Endothelial cell of umbilical vein (primary cell): ENCODE measurements at regions not wholly inside any gene's neighbourhood (a gene's known extent, or its start where the extent isn't known, plus 50 kb on each side); places are given as distances from the start of the nearest gene placed in this dataset.

ENCODE experiments used
- BruUV-seq: library from RNA; stranded (reverse); fragments of 400-500 nt; replicated peaks from 2 replicates; lab custom pipeline; 2021; lab: Mats Ljungman, UMichigan
- CTCF ChIA-PET: fragments of 300-600, 350-600 bp; sonication (Branson Sonifier 250); formaldehyde crosslinking; loops from one replicate; lab custom pipeline; 2021; ENCODE audit warnings: antibody characterized with exemption, inconsistent platforms; lab: Charles Lee
- POLR2A ChIA-PET: fragments of 300-600, 350-600 bp; sonication (Branson Sonifier 250); formaldehyde crosslinking; loops from one replicate; lab custom pipeline; 2021; ENCODE audit warnings: antibody characterized with exemption, inconsistent platforms; lab: Charles Lee
- DNase-seq: peaks from one replicate; pipeline ENCODE4 v3.0.0-alpha.2; 2011; ENCODE audit warnings: low read depth, low spot score
- FAIRE-seq: peaks from 2 replicates; lab custom pipeline; 2011; peaks lifted over from hg19 to GRCh38; lab: Jason Lieb, UNC
- H2AFZ ChIP-seq: 2 replicates; pipeline ENCODE4 v1.6.0; 2012; ENCODE audit warnings: low read depth, low read length, control low read depth, inconsistent platforms
- H3K27ac ChIP-seq: 2 replicates; pipeline ENCODE4 v1.5.1; 2011; ENCODE audit warnings: low read depth, mild to moderate bottlenecking, control low read depth, low read length, moderate library complexity; ENCODE audit not compliant: insufficient read depth
- H3K27me3 ChIP-seq, 2 experiments: 2 replicates each; pipeline versions ENCODE4 v1.6.0 to v1.6.1; 2011; ENCODE audit warnings: low read length in 2 of 2, mixed read lengths in 1 of 2; ENCODE audit not compliant: control insufficient read depth in 2 of 2, insufficient read depth in 2 of 2
- H3K36me3 ChIP-seq, 2 experiments: 2 replicates in 1 of 2; 3 replicates in 1 of 2; pipeline ENCODE4 v1.5.1; 2011; ENCODE audit warnings: low read length in 2 of 2, mild to moderate bottlenecking in 1 of 2, moderate library complexity in 1 of 2; ENCODE audit not compliant: control insufficient read depth in 2 of 2, insufficient read depth in 2 of 2; ENCODE audit errors: extremely low read depth in 1 of 2
- H3K4me1 ChIP-seq: 3 replicates; pipeline ENCODE4 v1.5.1; 2011; ENCODE audit warnings: mild to moderate bottlenecking, low read length; ENCODE audit not compliant: control insufficient read depth, insufficient read depth; ENCODE audit errors: extremely low read depth
- H3K4me2 ChIP-seq: 2 replicates; pipeline ENCODE4 v1.6.1; 2011; ENCODE audit warnings: low read length, control low read depth, mixed read lengths; ENCODE audit not compliant: insufficient read depth
- H3K4me3 ChIP-seq, 3 experiments: fragments of 200-600 bp in 1 of 3; sonication (generic), shearing (Covaris generic) in 1 of 3; replicated peaks in 1 of 3; 2 replicates each; pipeline ENCODE4 v1.5.1; 2011 to 2016; ENCODE audit warnings: control low read depth in 3 of 3, low read length in 3 of 3, mild to moderate bottlenecking in 2 of 3, inconsistent platforms in 1 of 3, low read depth in 1 of 3, moderate library complexity in 1 of 3; ENCODE audit not compliant: insufficient read depth in 1 of 3
- H3K79me2 ChIP-seq: 2 replicates; pipeline ENCODE4 v1.6.0; 2012; ENCODE audit warnings: low read length, inconsistent platforms; ENCODE audit not compliant: control insufficient read depth, insufficient read depth
- H3K9ac ChIP-seq: replicated peaks from 2 replicates; pipeline ENCODE3; 2011; ENCODE audit warnings: low read length, control low read depth; ENCODE audit not compliant: insufficient read depth; ENCODE audit errors: extremely low read depth
- H3K9me1 ChIP-seq: replicated peaks from 3 replicates; pipeline ENCODE4 v1.6.0; 2011; ENCODE audit warnings: mild to moderate bottlenecking, low read length; ENCODE audit not compliant: control insufficient read depth, insufficient read depth; ENCODE audit errors: extremely low read depth
- H3K9me3 ChIP-seq: replicated peaks from 2 replicates; pipeline ENCODE4 v1.5.1; 2012; ENCODE audit warnings: low read length, inconsistent platforms; ENCODE audit not compliant: control insufficient read depth, insufficient read depth
- H4K20me1 ChIP-seq: replicated peaks from 2 replicates; pipeline ENCODE3; 2011; ENCODE audit warnings: mild to moderate bottlenecking, low read length; ENCODE audit not compliant: control insufficient read depth, insufficient read depth; ENCODE audit errors: extremely low read depth
- EZH2 ChIP-seq: IDR thresholded peaks from 2 replicates; pipeline ENCODE4 v1.6.1; 2012; ENCODE audit warnings: borderline replicate concordance, low read depth, mild to moderate bottlenecking, moderate library complexity, low read length, inconsistent platforms; ENCODE audit not compliant: severe bottlenecking
- FOS ChIP-seq: IDR thresholded peaks from 2 replicates; pipeline ENCODE4 v1.6.1; 2011; ENCODE audit warnings: mild to moderate bottlenecking, low read length, moderate library complexity, borderline replicate concordance; ENCODE audit not compliant: insufficient read depth
- GATA2 ChIP-seq: IDR thresholded peaks from 2 replicates; pipeline ENCODE4 v1.7.0; 2011; ENCODE audit warnings: low read depth, mild to moderate bottlenecking, moderate library complexity, mixed read lengths, low read length; ENCODE audit not compliant: insufficient read length, insufficient read depth
- MYC ChIP-seq: IDR thresholded peaks from one replicate; pipeline ENCODE4 v1.6.1; 2011; ENCODE audit warnings: mild to moderate bottlenecking, low read depth, low read length
- POLR2A ChIP-seq: IDR thresholded peaks from 2 replicates; pipeline ENCODE4 v1.6.1; 2012; ENCODE audit warnings: low read depth, mild to moderate bottlenecking, control low read depth, low read length
- POLR2AphosphoS5 ChIP-seq: IDR thresholded peaks from 2 replicates; pipeline ENCODE4 v1.6.1; 2012; ENCODE audit warnings: low read depth, mild to moderate bottlenecking, control low read depth, low read length, moderate library complexity; ENCODE audit not compliant: insufficient read depth
- dilution Hi-C: fragments of 300-500 bp; cut with MboI; formaldehyde crosslinking; loops from one replicate; pipeline ENCODE4 v1.15.0; 2019; ENCODE audit warnings: low sequenced_read_pairs; ENCODE audit not compliant: extremely low pct_ligation_motif_present
- intact Hi-C: fragments of 100-400 bp; cut with micrococcal nuclease; formaldehyde crosslinking; loops from one replicate; pipeline ENCODE4 v1.10.0; 2022
- TF ChIP-seq, protein P1 (sequence below), 2 donors: IDR thresholded peaks; 1 replicate in 1 of 2; 2 replicates in 1 of 2; pipeline ENCODE4 v1.5.1; 2011; ENCODE audit warnings: low read length in 2 of 2, mild to moderate bottlenecking in 2 of 2, moderate library complexity in 2 of 2, control low read depth in 1 of 2, inconsistent platforms in 1 of 2, low read depth in 1 of 2; ENCODE audit not compliant: insufficient read depth in 1 of 2; ENCODE audit errors: extremely low read depth in 1 of 2
- TF ChIP-seq, protein P2 (sequence below): IDR thresholded peaks from 2 replicates; pipeline ENCODE4 v1.6.1; 2011; ENCODE audit not compliant: insufficient read depth, insufficient read length

- no TSS peak for BruUV-seq
- no peak for DNase-seq
- CTCF ChIA-PET, result no interaction called here
- H3K9me3 ChIP-seq, result no peaks in the 10 kb centered on the region
- POLR2A ChIA-PET, result no interaction called here
- no peak overlapping the region for H3K4me2 ChIP-seq
- dilution Hi-C loops (no loop called here), intact Hi-C loops (no loop called here)
- no peak overlapping the region for H3K4me3 ChIP-seq
- no peak for FAIRE-seq
- TF ChIP-seq EZH2, result no peak
- no peak for TF ChIP-seq MYC
- no peak for TF ChIP-seq GATA2
- TF ChIP-seq, protein P1, sequence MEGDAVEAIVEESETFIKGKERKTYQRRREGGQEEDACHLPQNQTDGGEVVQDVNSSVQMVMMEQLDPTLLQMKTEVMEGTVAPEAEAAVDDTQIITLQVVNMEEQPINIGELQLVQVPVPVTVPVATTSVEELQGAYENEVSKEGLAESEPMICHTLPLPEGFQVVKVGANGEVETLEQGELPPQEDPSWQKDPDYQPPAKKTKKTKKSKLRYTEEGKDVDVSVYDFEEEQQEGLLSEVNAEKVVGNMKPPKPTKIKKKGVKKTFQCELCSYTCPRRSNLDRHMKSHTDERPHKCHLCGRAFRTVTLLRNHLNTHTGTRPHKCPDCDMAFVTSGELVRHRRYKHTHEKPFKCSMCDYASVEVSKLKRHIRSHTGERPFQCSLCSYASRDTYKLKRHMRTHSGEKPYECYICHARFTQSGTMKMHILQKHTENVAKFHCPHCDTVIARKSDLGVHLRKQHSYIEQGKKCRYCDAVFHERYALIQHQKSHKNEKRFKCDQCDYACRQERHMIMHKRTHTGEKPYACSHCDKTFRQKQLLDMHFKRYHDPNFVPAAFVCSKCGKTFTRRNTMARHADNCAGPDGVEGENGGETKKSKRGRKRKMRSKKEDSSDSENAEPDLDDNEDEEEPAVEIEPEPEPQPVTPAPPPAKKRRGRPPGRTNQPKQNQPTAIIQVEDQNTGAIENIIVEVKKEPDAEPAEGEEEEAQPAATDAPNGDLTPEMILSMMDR (IDR thresholded peaks at IDR 0.05; ENCODE audit: extremely low read depth in 1 of 2, insufficient read depth in 1 of 2, low read depth in 1 of 2, low read length in 2 of 2), result no peak
- TF ChIP-seq, protein P2, sequence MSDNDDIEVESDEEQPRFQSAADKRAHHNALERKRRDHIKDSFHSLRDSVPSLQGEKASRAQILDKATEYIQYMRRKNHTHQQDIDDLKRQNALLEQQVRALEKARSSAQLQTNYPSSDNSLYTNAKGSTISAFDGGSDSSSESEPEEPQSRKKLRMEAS, result no peak
- TF ChIP-seq FOS, result no peak
- TF ChIP-seq POLR2AphosphoS5, result no peak
- TF ChIP-seq POLR2A, result no peak
- no peaks in the 10 kb centered on the region for H4K20me1 ChIP-seq
- peaks cover 2% of the 10 kb centered on the region for H3K4me1 ChIP-seq
- H3K9me1 ChIP-seq, result no peaks in the 10 kb centered on the region
- no peak overlapping the region for H2AFZ ChIP-seq
- H3K36me3 ChIP-seq, result no peaks in the 10 kb centered on the region
- H3K27ac ChIP-seq, result no peak overlapping the region
- H3K9ac ChIP-seq, result no peak overlapping the region
- no peaks in the 10 kb centered on the region for H3K79me2 ChIP-seq
- no peaks in the 10 kb centered on the region for H3K27me3 ChIP-seq
Measured at GRCh38 chr6:140107216-140107615, 732.8 kb upstream of the CITED2 start.
